ENCODE measurements at regions not wholly inside any gene's neighbourhood (a gene's known extent, or its start where the extent isn't known, plus 50 kb on each side); places are given as distances from the start of the nearest gene placed in this dataset.
"Not testable (repeated sequence)": the region's sequence is repeated elsewhere in the genome, so short reads cannot be mapped to it uniquely, and the experiment has no call there.

DNA sequence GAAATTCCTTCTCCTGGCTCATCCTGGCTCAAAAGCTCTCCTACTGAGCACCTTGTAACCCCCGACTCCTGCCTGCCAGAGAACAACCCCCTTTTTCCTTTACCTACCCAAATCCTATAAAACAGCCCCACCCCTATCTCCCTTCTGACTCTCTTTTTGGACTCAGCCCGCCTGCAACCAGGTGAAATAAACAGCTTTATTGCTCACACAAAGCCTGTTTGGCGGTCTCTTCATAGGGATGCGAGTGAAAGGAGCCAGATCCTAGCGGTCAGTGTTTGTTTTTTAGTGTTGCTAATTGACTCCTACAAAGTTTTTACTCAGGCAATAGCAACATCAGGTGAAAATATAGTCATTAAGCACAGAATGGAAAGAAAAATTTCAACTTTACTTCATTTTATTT lies 592.3 kb upstream of the AADAT start:
- not testable (repeated sequence) for DNase-seq

DNA sequence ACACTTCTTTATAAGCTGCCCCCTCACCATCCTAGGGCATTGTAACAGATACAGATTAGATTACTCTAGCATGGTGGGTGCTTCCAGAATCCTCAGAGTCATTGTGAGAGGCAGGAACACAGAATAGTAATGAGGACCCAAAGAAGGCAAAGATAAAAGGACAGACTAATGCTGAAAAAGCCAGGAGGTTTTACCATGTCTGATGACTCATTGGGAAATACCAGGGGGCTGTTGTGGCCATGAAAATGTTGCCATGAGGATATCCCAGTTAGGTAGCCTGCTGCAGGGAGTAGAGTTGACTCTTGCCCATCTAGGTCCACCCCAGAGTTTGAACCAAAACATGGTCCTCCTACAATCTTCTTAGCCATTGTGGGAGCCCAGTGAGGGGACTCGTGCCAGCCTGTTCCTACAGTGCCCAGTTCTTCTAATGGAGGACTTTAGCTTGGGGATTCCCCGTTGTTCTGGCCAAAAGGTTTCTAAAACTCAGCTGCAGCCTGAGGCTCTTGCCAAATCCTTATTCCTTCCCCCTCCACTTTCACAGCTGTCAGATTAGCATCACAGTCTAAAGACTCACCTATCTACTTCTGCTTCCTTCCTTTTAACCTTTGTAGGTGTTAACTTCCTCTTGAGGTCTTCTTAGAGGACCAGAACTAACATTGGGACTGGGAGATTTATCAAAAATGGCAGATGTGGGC lies 586.0 kb upstream of the AADAT start:
- no peak for DNase-seq

DNA sequence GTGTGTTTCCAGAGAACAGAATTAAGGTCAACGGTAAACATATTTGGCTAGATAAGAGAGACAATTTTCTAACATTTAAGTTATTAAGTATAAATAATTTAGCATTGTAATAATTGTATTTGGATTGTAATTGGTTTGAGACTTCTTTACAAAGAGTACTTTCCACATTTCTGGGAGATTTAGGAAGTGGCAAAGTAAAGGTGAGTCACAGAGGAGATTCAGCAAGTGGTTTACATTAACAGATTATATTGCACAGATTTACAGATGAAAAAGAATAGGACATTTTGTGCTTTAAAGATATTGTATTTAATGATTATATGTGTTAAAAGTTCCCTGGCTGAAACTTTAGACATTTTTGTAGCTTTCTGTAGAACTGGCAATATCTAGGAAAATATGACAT lies 584.4 kb upstream of the AADAT start:
- DNase-seq = no peak

DNA sequence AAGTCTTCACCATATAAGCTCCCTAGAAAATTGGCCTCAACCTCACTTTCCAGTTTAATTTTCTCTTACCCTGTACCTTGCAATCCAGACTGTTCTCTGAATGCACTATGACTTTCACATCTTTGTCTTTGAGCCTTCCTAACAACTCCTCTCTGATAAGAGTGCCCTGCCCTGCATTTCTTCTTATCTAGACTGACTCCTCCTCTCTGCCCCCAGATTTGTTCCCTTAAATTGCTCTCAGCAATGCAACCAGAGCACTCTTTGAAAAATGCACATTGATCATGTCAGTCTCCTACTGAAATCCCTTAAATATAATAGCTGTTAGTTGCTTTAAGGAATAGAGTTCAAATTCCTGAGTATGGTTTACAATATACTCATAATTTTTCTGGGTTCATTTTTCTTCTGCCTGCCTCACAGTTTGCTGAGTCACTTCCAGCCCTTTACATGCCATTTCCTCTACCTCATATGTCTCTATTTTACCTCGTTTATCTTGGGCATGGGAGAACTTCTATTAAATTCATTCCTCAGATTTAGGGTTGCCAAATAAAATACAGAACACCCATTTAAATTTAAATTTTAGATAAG lies 582.7 kb upstream of the AADAT start:
- no peak for DNase-seq

DNA sequence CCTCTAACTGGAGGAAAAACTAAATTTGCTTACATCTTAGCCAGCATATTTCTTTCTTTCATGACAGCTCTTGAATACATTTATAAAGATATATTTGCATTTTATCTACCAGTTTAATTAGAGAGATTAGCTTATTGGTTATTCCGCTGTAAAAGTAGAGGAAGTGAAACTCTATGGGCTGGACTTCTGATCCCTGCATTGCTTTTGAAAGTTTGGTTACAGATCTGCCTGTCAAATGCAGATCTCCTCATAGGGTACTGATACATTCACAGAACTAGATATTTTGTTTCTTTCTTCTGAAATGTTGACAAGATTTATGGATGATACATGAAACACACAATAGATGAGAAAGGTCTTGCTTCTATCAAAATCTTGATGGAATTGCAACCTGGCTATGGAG lies 581.4 kb upstream of the AADAT start:
- DNase-seq = no peak

DNA sequence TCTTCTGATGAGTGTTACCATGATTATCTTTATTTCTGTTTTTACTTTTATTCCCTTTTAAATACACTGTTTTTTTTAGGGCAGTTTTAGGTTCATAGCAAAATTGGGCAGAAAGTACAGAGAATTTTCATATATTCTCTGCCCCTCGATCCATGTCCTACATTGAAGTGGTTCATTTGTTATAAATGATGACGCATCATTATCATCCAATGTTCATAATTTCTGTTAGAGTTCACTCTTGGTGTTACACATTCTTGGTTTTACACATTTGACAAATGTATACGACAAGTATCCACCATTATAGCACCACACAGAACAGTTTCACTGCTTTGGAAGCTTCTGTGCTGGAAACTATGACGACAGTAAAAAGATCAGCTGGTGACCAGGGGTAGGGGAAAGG lies 578.1 kb upstream of the AADAT start:
- no peak for DNase-seq

DNA sequence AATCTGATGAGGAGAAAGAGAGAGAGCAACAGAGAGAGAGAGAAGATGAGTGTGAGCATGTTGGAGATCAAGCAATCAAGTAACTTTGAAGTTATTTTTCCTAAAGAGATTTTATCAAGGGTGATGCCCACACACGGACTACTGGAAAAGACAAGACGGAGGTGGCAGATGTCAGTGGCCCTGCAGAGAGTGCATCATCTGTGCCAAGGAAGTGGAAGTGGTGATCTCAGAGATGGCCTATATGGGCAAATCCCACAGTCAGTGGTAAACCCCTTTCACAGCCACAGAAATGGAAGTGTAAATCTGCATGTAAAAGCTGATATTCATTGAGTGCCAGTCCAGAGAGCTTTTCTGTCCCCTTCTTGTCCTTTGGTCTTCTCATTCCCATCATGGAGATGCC lies 577.2 kb upstream of the AADAT start:
- DNase-seq = no peak

DNA sequence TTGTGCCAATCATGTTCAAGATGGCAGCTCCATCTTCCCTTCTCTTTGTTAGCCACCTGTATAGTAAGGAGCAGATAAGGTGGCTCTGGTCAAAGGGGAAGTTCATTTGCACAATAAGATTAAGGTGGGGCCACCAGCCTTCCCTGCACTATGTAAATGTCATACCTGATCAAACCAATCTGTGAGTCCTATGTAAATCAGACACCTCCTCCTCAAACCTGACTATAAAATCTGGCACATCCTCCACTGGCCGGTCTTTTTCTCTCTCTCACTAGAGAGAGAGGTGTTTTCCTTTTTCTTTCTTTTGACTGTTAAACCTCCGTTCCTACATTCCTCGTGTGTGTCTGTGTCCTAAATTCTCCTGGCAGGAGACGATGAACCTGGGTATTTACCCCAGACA lies 572.5 kb upstream of the AADAT start:
- no peak for DNase-seq

DNA sequence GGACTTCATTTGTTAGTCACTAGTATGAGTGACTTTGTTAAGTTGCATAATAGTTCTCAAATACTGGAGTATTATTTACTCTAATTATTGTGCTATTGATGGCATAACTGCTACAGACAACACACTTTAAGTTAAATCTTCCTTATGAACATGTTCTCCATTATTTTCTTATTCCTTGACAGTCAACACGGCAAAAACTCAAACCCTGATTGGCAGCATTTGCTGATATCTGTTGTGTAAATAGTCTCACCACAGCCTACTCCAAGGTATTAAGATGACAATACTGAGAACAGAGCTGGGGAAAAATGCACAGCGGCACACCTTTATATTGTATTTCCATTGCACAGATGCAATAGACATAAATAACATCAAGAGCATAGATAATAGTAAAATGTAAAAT lies 568.0 kb upstream of the AADAT start:
- no peak for DNase-seq

DNA sequence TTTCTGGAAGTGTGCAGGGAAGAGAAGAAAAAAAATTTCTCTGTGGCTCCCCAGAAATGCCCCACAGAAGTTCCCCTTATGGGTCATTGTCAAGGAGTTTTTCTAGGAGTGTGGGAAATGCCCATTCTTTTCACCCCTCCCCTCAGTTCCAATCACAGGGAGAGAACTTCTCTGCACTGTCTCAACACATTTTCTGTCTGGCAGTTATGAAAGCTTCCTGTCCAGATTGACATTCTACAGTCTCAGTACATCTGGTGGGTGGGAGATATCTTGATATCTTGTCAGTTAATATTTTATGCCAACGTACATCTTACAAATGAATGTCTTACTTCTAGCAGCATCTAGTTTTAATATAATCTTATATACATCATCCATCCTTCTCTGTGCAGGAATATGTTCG lies 566.8 kb upstream of the AADAT start:
- DNase-seq = no peak

DNA sequence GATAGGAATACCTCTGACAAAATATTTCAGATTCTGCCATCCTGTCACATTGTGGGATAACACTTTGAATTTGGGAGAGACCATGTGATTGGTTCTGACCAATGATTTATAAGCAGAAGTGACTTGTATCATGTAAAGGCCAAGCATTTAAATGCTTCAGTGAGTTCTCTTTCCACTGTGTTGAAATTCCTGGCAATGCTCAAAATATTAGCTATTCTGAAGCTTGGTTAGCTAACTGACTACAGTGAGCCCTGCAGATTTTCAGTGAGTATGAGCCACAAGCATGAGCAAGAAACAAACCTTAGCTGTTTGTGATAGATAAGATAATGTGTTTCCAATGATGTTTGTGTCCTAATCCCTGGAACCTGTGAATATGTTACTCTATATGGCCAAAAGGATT lies 562.8 kb upstream of the AADAT start:
- DNase-seq = no peak

DNA sequence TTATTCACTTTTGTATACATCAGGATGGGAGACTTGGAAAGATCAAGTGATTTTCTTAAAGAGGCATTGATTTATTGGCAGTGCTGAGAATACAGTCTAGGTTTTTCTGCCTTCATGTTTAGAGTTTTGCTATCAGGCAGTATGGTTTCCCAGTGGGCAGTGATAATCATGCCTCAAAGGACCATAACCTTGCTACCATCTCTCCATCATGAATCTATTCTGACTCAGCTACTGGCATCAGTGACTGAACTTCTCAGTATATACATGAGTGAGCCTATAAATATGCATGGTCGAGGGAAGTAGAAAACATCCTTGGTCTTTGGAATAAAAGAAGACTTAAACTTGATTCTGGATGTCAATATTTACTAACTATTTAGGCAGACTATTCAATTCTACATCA lies 562.0 kb upstream of the AADAT start:
- DNase-seq = no peak

DNA sequence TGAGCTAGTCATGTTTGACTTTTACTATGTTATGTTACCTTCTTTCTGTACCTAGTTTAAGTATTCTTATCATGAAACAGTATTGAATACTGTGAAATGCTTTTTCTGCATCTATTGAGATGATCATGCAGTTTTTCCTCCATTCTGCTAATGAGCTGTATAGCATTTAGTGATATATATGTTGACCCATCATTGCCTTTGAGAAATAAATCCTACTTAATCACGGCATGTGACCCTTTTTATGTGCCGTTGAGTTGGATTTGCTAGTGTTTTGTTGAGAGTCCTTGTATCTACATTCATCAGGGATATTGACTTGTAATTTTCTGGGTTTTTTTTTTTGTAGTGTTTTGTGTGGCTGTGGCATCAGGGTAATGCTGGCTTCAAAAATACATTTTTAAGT lies 537.7 kb upstream of the AADAT start:
- no peak for DNase-seq

DNA sequence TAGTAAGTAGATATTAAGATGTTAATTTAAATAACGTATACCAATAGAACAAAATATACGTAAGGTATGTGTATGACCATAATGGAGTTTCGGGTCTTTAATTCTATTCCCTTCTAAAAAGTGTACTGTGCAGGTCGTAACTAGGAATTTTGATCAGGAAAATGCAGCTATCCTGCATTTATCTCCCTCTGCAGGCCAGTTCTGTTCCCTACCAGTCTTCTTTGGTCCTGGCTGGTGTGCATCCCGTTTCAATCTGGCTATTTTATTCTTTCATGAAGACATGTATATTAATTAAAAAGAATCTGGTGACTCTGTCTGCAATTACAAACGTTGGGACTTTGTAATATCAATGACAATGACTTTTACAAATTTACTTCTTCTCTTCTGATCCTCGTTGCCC lies 534.1 kb upstream of the AADAT start:
- no peak for DNase-seq

DNA sequence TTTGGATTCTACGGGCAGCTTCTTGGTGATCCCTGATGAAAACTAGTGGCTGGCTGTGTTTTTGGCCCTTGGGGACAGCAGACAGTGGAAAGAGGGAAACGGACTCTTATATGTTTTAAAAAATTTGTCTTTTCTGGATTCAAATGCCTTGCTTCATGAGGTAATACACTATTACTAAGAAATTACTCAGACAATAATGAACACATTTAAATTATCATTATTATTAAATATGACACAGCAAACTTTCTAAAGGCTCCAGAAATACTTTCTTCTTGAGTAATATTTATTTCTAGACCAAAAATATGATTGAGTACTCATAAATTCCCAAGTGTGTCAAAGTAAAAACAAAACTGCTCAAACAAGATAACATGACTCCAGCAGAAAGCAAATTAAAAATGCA lies 520.7 kb upstream of the AADAT start:
- no peak for DNase-seq

DNA sequence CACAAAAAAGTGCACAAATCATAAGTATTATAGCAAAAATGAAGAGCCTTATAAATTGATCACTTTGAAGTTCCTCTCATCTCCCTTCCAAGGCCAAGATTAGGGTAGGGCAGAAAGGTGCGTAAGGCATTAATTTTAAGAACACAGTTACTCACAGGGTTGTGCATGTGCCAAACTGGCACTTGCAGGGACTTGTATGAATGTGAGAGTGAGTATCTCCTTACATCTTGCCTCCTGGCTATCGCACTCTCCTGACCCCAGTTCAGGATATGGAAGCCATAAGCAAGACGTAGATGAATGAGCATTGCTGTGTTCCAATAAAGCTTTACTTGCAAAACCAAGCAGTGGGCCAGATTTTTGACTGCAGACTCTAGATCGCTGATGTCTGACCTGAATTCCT lies 510.1 kb upstream of the AADAT start:
- DNase-seq = no peak

DNA sequence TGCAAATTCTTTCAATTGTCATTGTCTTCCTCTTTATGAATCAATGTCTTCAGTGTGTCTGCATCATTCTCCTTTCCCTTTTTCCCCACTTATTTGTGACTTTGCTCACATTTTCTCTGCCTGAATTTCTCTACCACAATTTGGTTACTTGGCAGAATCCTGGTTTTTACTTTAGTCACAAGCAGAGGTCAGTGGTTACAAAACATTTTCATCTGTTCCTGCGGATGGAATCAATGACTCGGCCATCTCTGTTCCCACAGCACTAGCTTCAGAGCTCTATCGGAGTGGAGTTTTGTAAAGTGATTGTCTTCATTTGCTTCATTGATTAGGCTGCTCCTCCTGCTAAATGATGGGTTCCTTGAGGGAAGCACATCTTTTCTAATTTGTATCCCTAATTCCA lies 501.3 kb upstream of the AADAT start:
- no peak for DNase-seq

DNA sequence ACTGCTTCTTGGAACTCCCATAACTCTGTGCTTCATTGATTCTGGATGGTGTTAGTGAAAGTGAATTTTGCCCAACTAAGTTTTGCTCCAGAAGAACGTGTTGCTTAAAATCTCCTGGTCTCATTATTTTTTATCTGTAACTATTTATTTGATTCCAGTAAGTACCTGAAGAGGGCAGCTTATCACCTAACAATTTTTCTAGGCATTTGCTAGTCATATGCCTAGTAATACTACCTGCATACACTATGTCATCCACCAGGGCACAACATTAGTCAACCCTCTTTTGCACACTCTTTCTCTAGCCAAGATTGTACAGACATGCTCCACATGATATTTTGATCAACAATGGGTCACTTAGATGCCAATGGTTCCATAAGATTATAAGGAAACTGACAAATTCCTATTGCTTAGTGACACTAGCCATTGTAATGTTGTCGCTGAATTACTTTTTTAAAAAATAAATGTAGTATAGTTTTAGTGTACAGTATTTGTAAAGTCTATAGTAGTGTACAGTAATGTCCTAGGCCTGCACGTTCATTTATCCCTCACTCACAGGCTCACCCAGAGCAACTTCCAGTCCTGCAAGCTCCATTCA lies 499.9 kb upstream of the AADAT start:
- no peak for DNase-seq

DNA sequence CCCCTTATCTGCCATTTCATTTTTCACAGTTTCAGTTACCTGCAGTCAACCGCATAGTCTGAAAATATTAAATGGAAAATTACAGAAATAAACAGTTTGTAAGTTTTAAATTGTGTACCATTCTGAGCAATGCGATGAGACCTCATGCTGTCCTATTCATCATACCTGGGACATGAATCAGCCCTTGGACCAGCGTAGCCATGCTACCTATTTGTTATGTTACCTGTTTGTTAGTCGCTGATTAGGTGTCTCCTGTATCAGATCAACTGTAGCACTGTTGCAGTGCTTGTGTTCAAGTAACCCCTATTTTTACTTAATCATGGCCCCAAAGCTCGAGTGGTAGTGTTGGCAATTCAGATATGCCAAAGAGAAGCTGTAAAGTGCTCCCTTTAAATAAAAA lies 492.2 kb upstream of the AADAT start:
- DNase-seq = no peak

DNA sequence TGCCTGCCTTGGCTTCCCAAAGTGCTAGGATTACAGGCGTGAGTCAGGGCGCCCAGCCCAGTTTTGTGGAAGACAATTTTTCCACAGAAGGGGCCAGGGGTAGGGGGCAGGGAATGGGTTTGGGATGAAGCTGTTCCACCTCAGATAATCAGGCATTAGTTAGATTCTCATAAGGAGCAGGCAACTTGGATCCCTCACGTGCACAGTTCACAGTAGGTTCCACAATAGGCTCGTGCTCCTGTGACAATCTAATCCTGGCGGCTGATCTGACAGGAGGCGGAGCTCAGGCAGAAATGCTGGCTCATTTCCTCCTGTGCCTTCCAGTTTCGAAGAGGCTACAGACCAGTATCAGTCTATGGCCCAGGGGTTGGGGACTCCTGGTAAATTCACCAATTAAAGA lies 491.6 kb upstream of the AADAT start:
- no peak for DNase-seq

DNA sequence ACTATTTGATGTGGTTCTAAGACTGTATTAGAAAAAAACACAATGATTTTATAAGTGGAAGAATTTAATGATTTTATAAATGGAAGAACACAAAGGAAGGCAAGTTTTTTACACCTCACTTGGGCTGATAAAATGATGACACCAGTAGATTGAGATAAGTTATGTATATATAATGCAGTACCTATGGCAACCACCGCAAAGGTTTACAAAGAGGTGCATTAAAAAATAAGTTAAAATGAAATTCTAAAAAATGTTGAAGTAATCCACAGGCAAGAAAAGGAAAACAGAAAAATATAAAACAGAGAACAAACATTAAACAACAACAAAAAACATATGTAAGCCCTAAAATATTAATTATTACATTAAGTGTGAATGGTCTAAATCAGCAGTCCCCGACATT lies 490.9 kb upstream of the AADAT start:
- DNase-seq = no peak

DNA sequence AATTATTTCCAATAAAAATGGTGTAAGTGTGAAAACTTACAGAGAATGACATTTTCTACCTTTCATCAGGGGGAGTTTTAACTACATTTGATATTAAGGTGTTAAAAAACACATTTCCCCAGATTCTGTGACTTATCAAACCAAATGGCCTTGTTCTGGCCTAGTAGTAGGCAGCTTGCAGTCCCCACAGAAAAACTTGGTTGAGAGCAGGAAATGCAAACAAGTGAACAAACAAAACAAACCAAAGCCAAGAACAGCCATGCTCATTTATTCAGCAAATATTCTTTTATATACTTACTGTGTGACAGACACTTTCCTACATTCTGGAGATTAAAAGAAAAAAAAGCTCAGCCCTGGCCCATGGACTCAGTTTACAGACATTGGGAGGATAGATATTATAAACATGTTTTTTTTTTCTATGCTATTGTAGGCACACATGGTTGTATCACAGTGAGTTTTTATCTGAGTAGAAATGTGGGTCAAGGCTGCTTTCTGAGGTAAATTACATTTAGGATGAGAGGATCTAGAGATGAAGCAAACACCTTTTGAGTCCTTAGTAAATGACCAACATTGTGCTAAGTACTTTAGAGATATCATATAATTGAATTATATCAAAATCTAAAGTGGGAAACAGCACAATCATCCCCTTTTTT lies 449.2 kb upstream of the AADAT start:
- DNase-seq = no peak

DNA sequence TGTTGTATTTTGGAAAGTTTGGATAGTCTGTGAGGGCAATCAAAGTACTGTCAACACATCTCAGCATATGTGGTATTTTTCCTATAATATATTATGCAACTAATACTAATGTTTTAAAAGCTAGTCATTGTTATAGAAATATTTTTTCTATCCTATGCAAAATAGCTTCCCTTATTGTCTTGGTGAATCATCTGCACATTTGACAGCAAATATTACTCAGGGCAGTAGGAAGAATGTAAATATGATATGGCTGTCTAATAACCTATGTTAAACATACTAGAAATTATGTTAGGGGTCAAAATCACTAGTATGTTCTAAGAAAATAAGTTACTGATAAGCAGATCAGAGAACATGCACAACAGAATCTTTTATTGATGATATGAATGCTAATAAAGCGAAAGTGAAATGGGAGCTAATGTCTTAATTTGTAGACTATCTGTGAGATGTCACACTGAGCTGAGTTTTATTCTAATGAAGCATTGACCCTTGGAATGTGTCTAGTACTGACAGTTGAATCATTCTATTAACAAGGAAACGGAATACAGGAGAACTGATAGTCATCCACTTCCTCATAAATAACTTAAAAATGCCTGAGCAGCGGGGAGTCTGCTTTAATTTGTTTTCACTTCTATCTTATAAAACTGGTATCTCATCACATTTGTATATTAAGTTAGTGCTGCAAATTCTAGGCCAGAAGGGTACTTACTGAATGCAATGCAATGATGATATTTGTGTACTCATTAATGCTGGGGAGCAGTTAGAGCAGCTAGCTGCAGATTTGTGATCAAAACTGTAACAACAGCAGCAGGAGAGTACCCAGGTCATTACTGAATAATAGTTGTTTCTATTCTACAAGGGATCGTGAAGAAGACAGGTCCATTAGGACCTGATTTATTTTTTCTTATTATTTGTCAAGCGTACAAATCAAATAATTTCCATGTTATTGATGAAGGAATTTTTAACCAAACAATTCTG lies 440.3 kb upstream of the AADAT start:
- no peak for DNase-seq
